Heart left ventricle (tissue), 13 donors: ENCODE measurements at regions not wholly inside any gene's neighbourhood (a gene's known extent, or its start where the extent isn't known, plus 50 kb on each side); places are given as distances from the start of the nearest gene placed in this dataset.

Experiments used
- POLR2A ChIP-seq, 2 donors: fragments of 450-650 bp; IDR thresholded peaks; one replicate each; pipeline ENCODE4 v1.6.1; 2017; ENCODE audit warnings: antibody characterized with exemption in 2 of 2, mild to moderate bottlenecking in 2 of 2, moderate library complexity in 2 of 2
- TF ChIP-seq, protein P1 (sequence below), 12 donors: fragments of 200-600 bp; sonication (generic) in 4 of 12; IDR thresholded peaks; one replicate each; pipeline versions ENCODE4 v1.5.0 to v1.8.0; 2018 to 2022; ENCODE audit warnings: antibody characterized with exemption in 12 of 12, mild to moderate bottlenecking in 5 of 12
- donor health status: ischemic (EF 13 %, LVEDD 7.1; RV severe dilation, severe dysfunction).
- donor health status: DM: no; HTN: yes; CAD: no.
- donor health status: DM: no; HTN: no; CAD: no.
- donor health status: ischemic (EF 25% LVEDD 6.9; RV normal size, moderate dysfunction).
- donor health status: ischemic (EF 25% LVEDD 5.7; RV mildly dilated, moderate dysfunction).
- donor health status: ischemic (EF 35%, LVEDD 5.7; RV mildly dilated, moderate dysfunction).
- donor health status: nonischemic (EF 11% LVEDD 7.7; RV severe dilation, severe dysfunction).
- donor health status: DM: yes; HTN: yes; CAD: no.
- donor health status: PGD.
- donor health status: ischemic (EF 29% LVEDD 5.4; RV normal size, mild dysfunction).
- donor health status: nonischemic (EF 23%, LVEDD 6.1; RV moderate dilation, normal function).

DNA sequence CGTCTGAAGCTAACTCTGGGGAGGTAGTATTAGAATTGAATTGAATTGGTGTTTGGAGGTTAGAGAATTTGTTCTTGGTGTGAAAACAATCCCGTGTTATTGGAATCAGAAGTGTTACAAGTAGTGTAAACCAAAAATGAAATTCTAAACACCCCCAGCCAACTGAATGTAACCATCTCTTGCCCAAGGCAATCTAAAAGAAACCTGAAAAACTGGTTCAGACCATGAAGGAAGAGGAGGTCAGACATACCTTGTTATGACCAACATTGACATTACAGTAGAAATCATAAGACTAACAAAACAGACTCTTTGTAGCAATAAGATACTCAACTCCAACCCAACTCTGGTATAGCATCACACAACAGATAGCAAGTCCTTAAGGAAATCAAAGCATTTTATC lies 159.0 kb downstream of the TUSC1 start:
- TF ChIP-seq, protein P1, sequence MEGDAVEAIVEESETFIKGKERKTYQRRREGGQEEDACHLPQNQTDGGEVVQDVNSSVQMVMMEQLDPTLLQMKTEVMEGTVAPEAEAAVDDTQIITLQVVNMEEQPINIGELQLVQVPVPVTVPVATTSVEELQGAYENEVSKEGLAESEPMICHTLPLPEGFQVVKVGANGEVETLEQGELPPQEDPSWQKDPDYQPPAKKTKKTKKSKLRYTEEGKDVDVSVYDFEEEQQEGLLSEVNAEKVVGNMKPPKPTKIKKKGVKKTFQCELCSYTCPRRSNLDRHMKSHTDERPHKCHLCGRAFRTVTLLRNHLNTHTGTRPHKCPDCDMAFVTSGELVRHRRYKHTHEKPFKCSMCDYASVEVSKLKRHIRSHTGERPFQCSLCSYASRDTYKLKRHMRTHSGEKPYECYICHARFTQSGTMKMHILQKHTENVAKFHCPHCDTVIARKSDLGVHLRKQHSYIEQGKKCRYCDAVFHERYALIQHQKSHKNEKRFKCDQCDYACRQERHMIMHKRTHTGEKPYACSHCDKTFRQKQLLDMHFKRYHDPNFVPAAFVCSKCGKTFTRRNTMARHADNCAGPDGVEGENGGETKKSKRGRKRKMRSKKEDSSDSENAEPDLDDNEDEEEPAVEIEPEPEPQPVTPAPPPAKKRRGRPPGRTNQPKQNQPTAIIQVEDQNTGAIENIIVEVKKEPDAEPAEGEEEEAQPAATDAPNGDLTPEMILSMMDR (IDR thresholded peaks at IDR 0.05) = no peak
- TF ChIP-seq POLR2A (IDR thresholded peaks at IDR 0.05) = no peak
